PC-3 (cell line): ENCODE measurements at regions not wholly inside any gene's neighbourhood (a gene's known extent, or its start where the extent isn't known, plus 50 kb on each side); places are given as distances from the start of the nearest gene placed in this dataset.

ENCODE experiments used
- ATAC-seq: fragments of 200-7000 bp; cut with Tn5 transposase; 2 replicates; pipeline ENCODE4 v1.9.1; 2020; ENCODE audit warnings: mild to moderate bottlenecking, moderate library complexity
- BruUV-seq: library from RNA; stranded (reverse); fragments of 400-500 nt; replicated peaks from 2 replicates; lab custom pipeline; 2021; lab: Mats Ljungman, UMichigan
- CTCF ChIA-PET: fragments of 300-600 bp; sonication (Branson Sonifier 250); formaldehyde crosslinking; loops from one replicate; lab custom pipeline; 2022; ENCODE audit warnings: antibody characterized with exemption; lab: Charles Lee
- POLR2A ChIA-PET: fragments of 300-600 bp; sonication (Branson Sonifier 250); formaldehyde crosslinking; loops from one replicate; lab custom pipeline; 2022; ENCODE audit warnings: antibody characterized with exemption; ENCODE audit not compliant: unreplicated experiment; lab: Charles Lee
- DNase-seq: peaks from one replicate; pipeline ENCODE4 v3.0.0-alpha.2; 2015
- H2AFZ ChIP-seq: fragments of 300-600 bp; sonication (generic); 2 replicates; pipeline ENCODE4 v1.6.0; 2016; ENCODE audit warnings: antibody characterized with exemption, low read length
- H3F3A ChIP-seq: fragments of 300-600 bp; sonication (generic); one replicate; pipeline ENCODE4 v1.6.0; 2017; ENCODE audit warnings: antibody characterized with exemption, low read length, control low read depth, mild to moderate bottlenecking; ENCODE audit not compliant: unreplicated experiment
- H3K27ac ChIP-seq: fragments of 300-600 bp; sonication (generic); 2 replicates; pipeline ENCODE4 v1.5.1; 2016; ENCODE audit warnings: mild to moderate bottlenecking, low read length
- H3K27me3 ChIP-seq: fragments of 300-600 bp; sonication (generic); 2 replicates; pipeline ENCODE4 v1.6.1; 2016; ENCODE audit warnings: low read length, mixed read lengths
- H3K36me3 ChIP-seq: fragments of 300-600 bp; sonication (generic); 2 replicates; pipeline ENCODE4 v1.6.1; 2016; ENCODE audit warnings: low read depth, mixed run types, low read length, mixed read lengths
- H3K4me1 ChIP-seq: fragments of 300-600 bp; sonication (generic); 2 replicates; pipeline ENCODE4 v1.5.1; 2016; ENCODE audit warnings: low read length; ENCODE audit not compliant: insufficient read depth
- H3K4me2 ChIP-seq: fragments of 300-600 bp; sonication (generic); 2 replicates; pipeline ENCODE4 v1.6.0; 2016; ENCODE audit warnings: low read length
- H3K4me3 ChIP-seq: fragments of 300-600 bp; sonication (generic); 2 replicates; pipeline ENCODE4 v1.5.1; 2016; ENCODE audit warnings: mild to moderate bottlenecking, low read length, mixed read lengths
- H3K79me2 ChIP-seq: fragments of 300-600 bp; sonication (generic); 2 replicates; pipeline ENCODE4 v1.6.1; 2017; ENCODE audit warnings: low read length, mixed read lengths
- H3K9ac ChIP-seq: fragments of 300-600 bp; sonication (generic); 2 replicates; pipeline ENCODE4 v1.6.0; 2016; ENCODE audit warnings: mild to moderate bottlenecking, low read length
- H3K9me2 ChIP-seq: fragments of 300-600 bp; sonication (generic); replicated peaks from 2 replicates; pipeline ENCODE4 v1.6.1; 2016; ENCODE audit warnings: mixed run types, low read length, mixed read lengths
- H3K9me3 ChIP-seq: fragments of 300-600 bp; sonication (generic); 2 replicates; pipeline ENCODE4 v1.6.1; 2016; ENCODE audit warnings: low read length, mixed read lengths
- H4K20me1 ChIP-seq: fragments of 300-600 bp; sonication (generic); 2 replicates; pipeline ENCODE4 v1.6.1; 2016; ENCODE audit warnings: low read length, mixed read lengths
- CTCF ChIP-seq: fragments of 300-600 bp; sonication (generic); conservative IDR thresholded peaks from 2 replicates; pipeline ENCODE4 v1.5.1; 2017; ENCODE audit warnings: antibody characterized with exemption, low read depth, mild to moderate bottlenecking, low read length
- EZH2 ChIP-seq: fragments of 300-600 bp; sonication (generic); IDR thresholded peaks from one replicate; pipeline ENCODE4 v1.6.1; 2017; ENCODE audit warnings: antibody characterized with exemption, mild to moderate bottlenecking, low read length; ENCODE audit not compliant: unreplicated experiment
- EZH2phosphoT487 ChIP-seq: fragments of 300-600 bp; sonication (generic); IDR thresholded peaks from 2 replicates; pipeline ENCODE4 v1.6.1; 2018; ENCODE audit warnings: mild to moderate bottlenecking, antibody characterized with exemption, low read length, borderline replicate concordance
- intact Hi-C: fragments of 100-400 bp; cut with micrococcal nuclease; formaldehyde crosslinking; loops from 2 replicates; pipeline ENCODE4 v1.9.0; 2023

DNA sequence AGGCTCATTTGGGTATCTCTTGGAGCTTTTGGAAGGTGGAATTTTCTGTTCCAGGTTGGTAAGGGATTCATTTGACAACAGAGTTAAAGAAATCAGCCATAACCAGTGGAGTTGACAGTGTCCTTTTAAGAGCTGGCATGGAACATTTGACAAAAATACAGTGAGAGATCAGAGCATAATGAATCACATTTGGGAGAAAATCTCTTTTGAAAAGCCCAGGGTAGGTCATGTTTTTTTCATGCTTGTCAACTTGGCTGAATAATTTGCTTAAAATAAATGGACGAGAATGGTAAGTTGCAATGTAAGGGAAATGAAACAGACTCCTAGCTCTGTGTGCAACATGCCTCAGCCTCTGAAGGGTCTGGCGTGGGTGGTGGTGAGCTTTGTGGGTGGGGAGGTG, 235.3 kb upstream of the N4BP1 start:
- no peaks in the 10 kb centered on the region for H3K9me3 ChIP-seq
- ChIA-PET POLR2A (no interaction called here), CTCF (no interaction called here)
- TF ChIP-seq EZH2 (no peak), EZH2phosphoT487 (no peak), CTCF (no peak)
- H3K9ac ChIP-seq = no peak overlapping the region
- no peak overlapping the region for H3K4me3 ChIP-seq
- H2AFZ ChIP-seq = no peak overlapping the region
- H3K27me3 ChIP-seq = no peaks in the 10 kb centered on the region
- BruUV-seq = no TSS peak
- no peak for DNase-seq
- no peaks in the 10 kb centered on the region for H3K79me2 ChIP-seq
- intact Hi-C loops = no loop called here
- H3K36me3 ChIP-seq = no peaks in the 10 kb centered on the region
- ATAC-seq = no peak
- H3K4me2 ChIP-seq = no peak overlapping the region
- no peaks in the 10 kb centered on the region for H3K9me2 ChIP-seq
- no peaks in the 10 kb centered on the region for H3K4me1 ChIP-seq
- H4K20me1 ChIP-seq = no peaks in the 10 kb centered on the region
- H3F3A ChIP-seq = no peaks in the 10 kb centered on the region
- H3K27ac ChIP-seq = no peak overlapping the region

- DNase-seq = no peak
- Histone ChIP-seq H3K9ac (no peak overlapping the region), H3K79me2 (no peaks in the 10 kb centered on the region), H3K4me2 (no peak overlapping the region), H3K4me1 (no peaks in the 10 kb centered on the region), H3F3A (no peaks in the 10 kb centered on the region), H4K20me1 (no peaks in the 10 kb centered on the region), H3K27me3 (no peaks in the 10 kb centered on the region), H3K9me3 (no peaks in the 10 kb centered on the region), H2AFZ (no peak overlapping the region), H3K9me2 (no peaks in the 10 kb centered on the region), H3K27ac (no peak overlapping the region), H3K4me3 (no peak overlapping the region), H3K36me3 (no peaks in the 10 kb centered on the region)
- no TSS peak for BruUV-seq
- no peak for ATAC-seq
- intact Hi-C loops = no loop called here
- ChIA-PET CTCF (no interaction called here), POLR2A (no interaction called here)
- TF ChIP-seq EZH2phosphoT487 (no peak), CTCF (no peak), EZH2 (no peak)
These were observed 228.4 kb upstream of the N4BP1 start for GRCh38 chr16:48838349-48838748.

DNA sequence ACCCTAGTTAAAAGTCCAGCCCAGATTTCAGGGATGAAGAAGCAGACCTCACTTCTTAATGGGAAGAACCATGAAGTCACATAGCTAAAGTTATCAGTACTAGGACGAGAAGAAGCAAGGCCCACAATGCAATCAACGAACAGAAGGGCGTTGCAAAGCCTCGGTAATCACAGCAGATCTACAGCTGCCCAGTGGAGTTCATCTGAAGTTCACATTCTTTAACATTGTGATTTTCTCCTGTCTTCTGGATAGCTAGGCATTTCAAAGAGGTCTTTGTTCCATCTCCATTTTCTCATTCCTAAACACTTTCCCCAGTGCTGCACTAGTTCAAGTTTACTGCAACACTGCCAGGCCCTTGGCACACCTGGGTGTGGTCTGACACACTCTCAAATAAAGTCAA, 226.7 kb upstream of the N4BP1 start:
- no peaks in the 10 kb centered on the region for H3K4me1 ChIP-seq
- POLR2A ChIA-PET = no interaction called here
- no peak overlapping the region for H3K4me3 ChIP-seq
- DNase-seq (no peak), ATAC-seq (no peak)
- H3K9ac ChIP-seq = no peak overlapping the region
- no peaks in the 10 kb centered on the region for H4K20me1 ChIP-seq
- no peaks in the 10 kb centered on the region for H3K9me3 ChIP-seq
- H3K36me3 ChIP-seq = no peaks in the 10 kb centered on the region
- no peak overlapping the region for H3K27ac ChIP-seq
- intact Hi-C loops = no loop called here
- no peak overlapping the region for H3K4me2 ChIP-seq
- H2AFZ ChIP-seq = no peak overlapping the region
- BruUV-seq = no TSS peak
- CTCF ChIA-PET = no interaction called here
- no peaks in the 10 kb centered on the region for H3F3A ChIP-seq
- H3K79me2 ChIP-seq = no peaks in the 10 kb centered on the region
- H3K27me3 ChIP-seq = no peaks in the 10 kb centered on the region
- TF ChIP-seq CTCF = no peak
- no peak for TF ChIP-seq EZH2phosphoT487
- no peak for TF ChIP-seq EZH2
- no peaks in the 10 kb centered on the region for H3K9me2 ChIP-seq
